NT2/D1 (cell line): ENCODE measurements at regions not wholly inside any gene's neighbourhood (a gene's known extent, or its start where the extent isn't known, plus 50 kb on each side); places are given as distances from the start of the nearest gene placed in this dataset.

Experiments
- YY1 ChIP-seq: IDR thresholded peaks from 2 replicates; pipeline ENCODE4 v1.6.1; 2011; ENCODE audit not compliant: insufficient read length, insufficient read depth
- ZNF274 ChIP-seq: IDR thresholded peaks from 2 replicates; pipeline ENCODE4 v1.6.1; 2011; ENCODE audit warnings: mild to moderate bottlenecking, low read depth, low read length

DNA sequence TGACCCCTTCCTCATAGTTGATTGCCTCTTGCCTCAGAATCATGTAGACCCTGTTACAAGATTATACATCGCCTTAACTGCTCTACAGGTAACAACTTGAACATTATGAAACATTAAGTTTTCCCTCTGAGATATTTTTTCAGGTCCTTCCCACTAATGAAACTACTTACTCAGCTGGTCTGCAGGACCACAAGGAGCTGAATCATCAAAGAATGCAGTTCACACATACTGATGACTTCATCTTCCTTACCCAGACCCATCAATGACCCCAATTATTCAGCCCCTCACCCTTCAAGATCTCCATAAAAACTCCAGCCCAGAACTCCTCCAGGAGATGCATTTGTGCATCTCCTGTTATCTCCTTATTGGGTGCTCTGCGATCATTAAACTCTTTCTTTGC lies 720.9 kb downstream of the RAPGEF2 start:
- no peak for TF ChIP-seq ZNF274
- no peak for TF ChIP-seq YY1
